ENCODE measurements at regions not wholly inside any gene's neighbourhood (a gene's known extent, or its start where the extent isn't known, plus 50 kb on each side); places are given as distances from the start of the nearest gene placed in this dataset.

DNA sequence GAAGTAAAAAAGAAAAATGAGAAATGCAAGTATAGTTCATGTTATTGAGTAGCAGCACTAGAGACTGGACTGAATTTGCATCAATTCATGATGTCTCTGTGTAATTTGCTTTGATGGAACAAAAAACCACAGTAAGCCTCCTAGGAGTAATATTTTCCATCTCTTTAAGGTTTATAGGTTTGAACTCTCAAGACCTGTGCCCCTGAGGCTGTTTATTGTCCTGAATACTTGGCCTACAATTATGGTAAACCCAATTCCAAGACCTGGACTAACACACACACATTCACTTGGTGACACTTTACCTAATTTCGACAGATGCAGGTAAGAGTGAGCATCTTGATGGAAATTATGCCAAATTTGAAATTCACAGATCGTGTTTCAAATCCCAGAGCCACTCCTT, 71.8 kb upstream of the ZNF521 start (continued):
- no peak for TF ChIP-seq ZNF462 (CRISPR knock-in tag; IDR thresholded peaks at IDR 0.05)
- TF ChIP-seq JUNB (IDR thresholded peaks at IDR 0.05; ENCODE audit: unreplicated experiment) = no peak

GRCh38 chr18:25423267-25423666, 71.3 kb upstream of the ZNF521 start:
- no peak overlapping the region for H3K27ac Mint-ChIP-seq
- no peaks in the 10 kb centered on the region for H3F3A ChIP-seq (replicated peaks; ENCODE audit: low read depth)
- H3K27me3 ChIP-seq (ENCODE audit: insufficient read depth) = no peaks in the 10 kb centered on the region
- peaks cover 2% of the 10 kb centered on the region; the same call in 2 of the 3 replicates for H3K4me1 Mint-ChIP-seq
- no peak for ATAC-seq
- no peak overlapping the region for H3K4me2 ChIP-seq
- H3K9me2 ChIP-seq (ENCODE audit: insufficient read depth) = no peaks in the 10 kb centered on the region
- H2AFZ ChIP-seq = no peak overlapping the region
- H3K79me2 ChIP-seq (replicated peaks; ENCODE audit: insufficient read depth) = no peaks in the 10 kb centered on the region
- H4K20me1 ChIP-seq (replicated peaks; ENCODE audit: insufficient read depth) = no peaks in the 10 kb centered on the region
- H3K9me3 Mint-ChIP-seq = no peaks in the 10 kb centered on the region
- H3K27me3 Mint-ChIP-seq (ENCODE audit: insufficient read depth, low read depth, poor library complexity) = peaks cover 2% of the 10 kb centered on the region
- peaks cover 8% of the 10 kb centered on the region; the same call in 1 of the 2 replicates for H3K4me1 ChIP-seq (ENCODE audit: insufficient read depth)
- no peaks in the 10 kb centered on the region for H3K36me3 ChIP-seq (ENCODE audit: insufficient read depth)
- H3K27ac ChIP-seq (ENCODE audit: low read depth) = no peak overlapping the region
- H3K4me3 ChIP-seq = no peak overlapping the region
- H3K4me3 Mint-ChIP-seq = no peak overlapping the region
- no peak for DNase-seq (ENCODE audit: low spot score)
- H3K36me3 Mint-ChIP-seq (ENCODE audit: low read depth) = no peaks in the 10 kb centered on the region
- no peak for TF ChIP-seq POLR2AphosphoS5 (IDR thresholded peaks at IDR 0.05; ENCODE audit: low read depth)
- no peak for TF ChIP-seq NANOG (IDR thresholded peaks at IDR 0.05; ENCODE audit: borderline replicate concordance)
- no peak for TF ChIP-seq EZH2phosphoT487 (IDR thresholded peaks at IDR 0.05; ENCODE audit: unreplicated experiment)
- no peak for TF ChIP-seq ZNF462 (CRISPR knock-in tag; IDR thresholded peaks at IDR 0.05)
- TF ChIP-seq, protein P1, sequence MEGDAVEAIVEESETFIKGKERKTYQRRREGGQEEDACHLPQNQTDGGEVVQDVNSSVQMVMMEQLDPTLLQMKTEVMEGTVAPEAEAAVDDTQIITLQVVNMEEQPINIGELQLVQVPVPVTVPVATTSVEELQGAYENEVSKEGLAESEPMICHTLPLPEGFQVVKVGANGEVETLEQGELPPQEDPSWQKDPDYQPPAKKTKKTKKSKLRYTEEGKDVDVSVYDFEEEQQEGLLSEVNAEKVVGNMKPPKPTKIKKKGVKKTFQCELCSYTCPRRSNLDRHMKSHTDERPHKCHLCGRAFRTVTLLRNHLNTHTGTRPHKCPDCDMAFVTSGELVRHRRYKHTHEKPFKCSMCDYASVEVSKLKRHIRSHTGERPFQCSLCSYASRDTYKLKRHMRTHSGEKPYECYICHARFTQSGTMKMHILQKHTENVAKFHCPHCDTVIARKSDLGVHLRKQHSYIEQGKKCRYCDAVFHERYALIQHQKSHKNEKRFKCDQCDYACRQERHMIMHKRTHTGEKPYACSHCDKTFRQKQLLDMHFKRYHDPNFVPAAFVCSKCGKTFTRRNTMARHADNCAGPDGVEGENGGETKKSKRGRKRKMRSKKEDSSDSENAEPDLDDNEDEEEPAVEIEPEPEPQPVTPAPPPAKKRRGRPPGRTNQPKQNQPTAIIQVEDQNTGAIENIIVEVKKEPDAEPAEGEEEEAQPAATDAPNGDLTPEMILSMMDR (conservative IDR thresholded peaks at IDR 0.05; ENCODE audit: low read depth in 2 of 2) = no peak
- TF ChIP-seq ETS1 (IDR thresholded peaks at IDR 0.05) = no peak

Measured in GM23338 (cell line).